Fibroblast of skin of back (primary cell): ENCODE measurements at regions not wholly inside any gene's neighbourhood (a gene's known extent, or its start where the extent isn't known, plus 50 kb on each side); places are given as distances from the start of the nearest gene placed in this dataset.
A peak's percentile ranks its signal among the peaks of the same experiment; 100 is the strongest.

Experiments
- DNase-seq: peaks from one replicate; pipeline ENCODE4 v3.0.0-alpha.2; 2013

DNA sequence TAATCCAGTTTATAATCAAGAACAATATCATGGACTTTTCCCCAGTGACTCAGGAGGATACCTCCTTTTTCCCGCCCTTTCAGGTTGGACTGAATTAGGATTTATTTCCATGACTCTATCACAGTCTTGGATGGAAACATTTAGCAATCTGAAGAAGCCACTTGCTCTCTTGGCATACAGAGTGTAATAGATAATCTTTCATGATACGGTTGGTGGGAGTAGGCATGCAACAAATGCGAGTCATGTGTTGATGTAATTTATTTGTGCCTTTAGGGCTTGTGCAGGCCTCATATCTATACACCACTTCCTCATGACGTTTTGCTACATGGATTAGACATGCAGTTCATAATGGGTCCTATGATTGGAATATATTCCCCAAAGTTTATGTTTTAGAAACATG lies 54.2 kb upstream of the MCTP2 start:
- DNase-seq, result peak; percentile 27

DNA sequence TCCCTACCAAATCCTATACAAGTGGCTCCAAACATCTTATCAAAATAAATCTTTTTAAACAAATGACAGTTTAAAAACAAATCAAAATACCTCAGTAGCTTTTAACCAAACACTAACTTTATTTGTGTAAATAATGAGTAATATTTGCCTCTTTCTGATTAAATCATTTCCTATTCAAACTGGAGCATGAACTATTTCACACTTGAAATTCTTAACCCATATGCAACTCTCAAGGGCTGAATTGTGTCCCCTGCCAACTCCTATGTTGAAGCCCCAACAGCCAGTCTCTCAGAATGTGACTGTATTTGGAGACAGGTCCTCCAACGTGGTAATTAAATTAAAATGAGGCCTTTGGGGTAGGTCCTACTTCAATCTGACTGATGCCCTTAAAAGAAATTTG lies 55.9 kb upstream of the MCTP2 start:
- DNase-seq, result no peak

DNA sequence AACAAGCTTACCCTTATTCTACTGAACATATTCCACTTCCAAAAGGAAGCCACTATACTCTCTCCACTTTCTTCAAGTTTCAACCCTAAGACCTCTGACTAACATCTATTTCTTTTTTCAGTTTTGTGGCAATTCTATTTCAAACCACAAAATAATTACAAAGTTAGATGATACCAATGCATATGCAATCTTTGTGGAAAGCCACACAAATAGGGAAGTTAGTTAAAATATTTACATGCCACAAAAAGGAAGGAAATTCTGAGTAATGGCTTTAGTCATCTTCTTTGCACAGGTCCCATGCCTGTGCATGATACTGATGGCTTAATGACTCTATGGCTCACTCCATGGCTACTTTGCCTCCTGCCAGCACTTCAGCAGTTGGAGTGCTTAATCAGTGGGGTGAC lies 57.0 kb upstream of the MCTP2 start:
- DNase-seq, result peak; percentile 55

DNA sequence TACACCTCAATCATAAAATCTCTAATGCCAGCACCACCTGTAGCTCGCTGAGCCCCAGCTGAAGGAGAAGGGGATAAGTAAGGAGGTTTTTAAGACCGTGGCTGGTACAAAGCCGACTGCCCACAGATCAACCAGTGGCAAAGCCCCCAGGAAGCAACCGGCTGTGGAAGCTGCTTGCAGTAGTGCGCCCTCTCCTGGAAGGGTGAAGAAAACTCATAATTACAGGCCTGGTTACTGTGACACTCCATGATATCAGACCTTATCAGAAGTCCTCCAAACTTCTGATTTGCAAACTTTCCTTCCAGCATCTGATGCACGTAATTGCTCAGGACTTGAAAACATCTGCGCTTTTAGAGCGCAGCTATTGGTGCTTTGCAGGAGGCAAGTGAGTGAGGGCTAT lies 63.1 kb upstream of the MCTP2 start:
- DNase-seq, result no peak

DNA sequence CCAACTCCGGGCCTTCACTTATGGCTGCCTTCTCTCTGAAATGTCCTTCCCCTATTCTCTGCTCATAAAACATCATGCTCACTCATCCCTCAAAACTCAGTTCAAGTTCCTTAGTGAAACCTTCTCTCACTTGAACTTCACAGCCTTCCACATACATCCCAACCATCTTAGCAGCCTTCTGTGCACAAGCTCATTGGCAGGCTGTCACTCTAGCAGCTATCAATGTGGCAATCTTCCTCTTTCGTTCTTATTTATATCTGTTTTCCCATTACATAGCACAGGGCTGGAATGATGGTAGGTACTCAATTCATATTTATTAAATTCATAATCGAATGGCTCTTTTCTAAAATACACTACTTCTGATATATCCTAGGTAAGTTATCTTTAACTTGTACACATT lies 66.4 kb upstream of the MCTP2 start:
- DNase-seq, result no peak

DNA sequence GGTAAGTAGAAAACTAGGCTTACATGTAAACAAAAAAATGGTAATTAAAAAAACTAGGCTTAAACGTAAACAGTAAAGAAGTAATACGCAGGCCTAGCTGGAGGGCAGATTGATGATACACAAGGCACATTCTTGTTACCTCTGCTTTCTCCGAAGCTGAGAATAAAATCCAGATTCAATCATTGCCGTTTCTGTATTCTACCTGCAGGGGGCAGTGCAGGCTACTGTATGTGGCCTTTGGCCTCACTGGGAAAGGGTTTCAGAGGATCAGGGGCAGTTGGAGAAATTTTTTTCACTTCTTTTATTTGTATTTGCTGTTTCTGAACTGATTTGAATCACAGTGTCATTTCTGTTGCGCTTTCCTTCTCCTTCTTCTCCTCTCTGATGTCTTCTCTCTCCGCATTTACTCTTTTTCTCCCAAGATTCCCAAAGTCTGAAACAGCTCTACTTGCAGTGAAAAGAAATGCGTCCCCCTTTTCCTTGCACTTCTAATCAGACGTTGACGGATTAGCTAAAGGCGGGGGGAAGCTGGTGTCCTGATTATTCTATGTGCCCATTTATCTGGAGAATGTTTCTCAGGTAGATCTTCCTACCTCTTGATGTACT lies 67.1 kb upstream of the MCTP2 start:
- peak; percentile 56 for DNase-seq

DNA sequence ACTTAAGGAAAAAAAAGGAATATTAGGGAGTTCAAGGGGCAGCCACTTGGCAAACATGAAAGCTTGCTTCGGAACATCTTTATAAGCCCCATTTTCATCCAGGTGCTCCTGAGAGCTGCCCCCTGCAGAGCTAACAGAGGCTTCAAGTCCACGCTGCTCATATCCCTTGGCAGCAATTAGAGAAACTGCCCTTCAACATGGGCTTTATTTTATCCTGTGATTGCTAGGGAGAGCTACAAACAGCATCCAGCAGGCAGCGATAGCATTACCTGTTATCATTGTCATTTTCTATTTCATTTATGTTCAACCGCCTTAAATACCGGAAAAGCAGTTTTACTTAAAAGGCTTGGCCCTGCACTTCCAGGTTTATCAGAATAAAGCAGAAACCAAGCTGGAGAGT lies 68.4 kb upstream of the MCTP2 start:
- no peak for DNase-seq

DNA sequence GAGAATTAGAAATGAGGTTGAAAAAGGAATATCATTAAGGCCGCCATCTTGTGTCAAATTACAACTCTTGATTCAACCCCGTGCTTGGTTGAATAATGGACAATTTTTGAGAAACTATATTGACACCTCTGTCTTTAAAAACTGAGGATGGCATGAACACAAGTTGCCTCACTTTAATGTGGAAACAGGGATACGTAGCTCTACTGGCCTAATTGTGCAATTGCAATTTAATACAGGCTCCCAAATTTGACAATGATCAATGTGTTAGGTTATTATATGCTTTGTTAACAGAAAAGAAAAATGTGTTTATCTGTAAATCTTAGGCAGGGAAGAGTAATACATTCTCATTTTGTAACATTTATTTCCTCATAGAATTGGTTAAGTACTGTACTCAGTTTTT lies 77.1 kb upstream of the MCTP2 start:
- DNase-seq, result no peak

DNA sequence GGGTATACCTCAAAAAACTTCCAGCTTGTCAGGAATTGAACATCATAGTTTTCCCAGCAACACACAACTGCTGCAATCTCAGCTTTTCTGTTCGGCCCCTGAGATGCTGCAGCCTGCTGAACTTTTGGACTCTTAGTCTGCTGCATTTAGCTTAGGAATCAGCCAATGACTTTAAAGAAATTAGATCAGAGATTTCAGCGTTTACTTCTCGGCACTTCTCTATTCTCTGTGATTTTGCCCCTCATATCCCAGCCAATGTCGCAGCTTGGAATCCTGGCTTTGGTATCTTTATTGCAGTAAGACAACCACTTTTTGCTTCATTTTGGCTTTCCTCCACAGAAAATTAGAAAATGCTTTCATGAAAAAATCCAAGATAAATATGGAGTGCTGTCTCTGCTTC lies 86.3 kb upstream of the MCTP2 start:
- DNase-seq, result no peak

DNA sequence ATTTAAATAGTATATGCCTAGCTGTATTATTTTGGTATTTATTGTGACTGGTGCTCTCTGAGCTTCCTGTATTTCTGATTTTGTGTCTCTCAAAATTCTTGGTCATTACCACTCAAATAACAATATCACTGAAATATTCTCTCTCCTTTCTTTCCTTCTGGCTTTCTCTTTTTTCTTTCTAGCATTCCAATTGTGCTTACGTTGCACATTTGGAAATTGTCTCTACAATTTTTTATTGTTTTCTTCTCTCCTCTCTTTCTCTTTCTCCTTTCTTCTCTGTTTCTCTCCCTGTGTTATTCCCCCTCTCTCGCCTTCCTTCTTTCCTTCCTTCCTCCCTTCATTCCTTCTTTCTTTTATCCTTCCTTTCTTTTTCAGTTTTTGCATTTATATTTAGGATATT lies 89.6 kb upstream of the MCTP2 start:
- no peak for DNase-seq

DNA sequence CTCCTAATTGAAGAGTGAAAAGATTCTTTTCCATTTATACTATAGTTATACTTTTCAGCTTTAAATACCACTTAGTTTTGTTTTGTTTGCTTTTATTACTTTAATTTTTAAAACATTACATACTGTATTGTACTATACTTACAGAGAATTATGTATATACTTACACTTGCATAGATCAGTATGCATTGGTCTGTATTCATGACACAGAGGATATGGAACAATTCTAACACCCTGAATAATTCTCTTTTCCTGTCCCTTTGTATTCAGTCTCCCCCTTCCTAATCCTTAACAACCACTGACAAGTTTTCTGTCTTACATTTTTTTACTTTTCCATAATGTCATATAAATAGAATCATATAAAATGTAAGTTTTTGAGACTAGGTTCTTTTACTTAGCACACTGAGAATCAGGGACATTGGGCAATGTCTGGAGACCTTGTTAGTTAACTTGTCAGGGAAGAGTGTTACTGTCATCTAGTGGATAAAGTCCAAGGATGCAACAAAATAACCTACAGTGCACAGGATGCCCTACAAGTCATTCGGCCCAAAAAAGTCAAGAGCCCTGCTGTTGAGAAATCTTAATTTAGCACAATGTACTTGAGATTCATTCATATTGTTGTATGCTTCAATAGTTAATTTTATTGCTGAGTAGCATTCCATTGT lies 95.7 kb upstream of the MCTP2 start:
- peak; percentile 11 for DNase-seq

DNA sequence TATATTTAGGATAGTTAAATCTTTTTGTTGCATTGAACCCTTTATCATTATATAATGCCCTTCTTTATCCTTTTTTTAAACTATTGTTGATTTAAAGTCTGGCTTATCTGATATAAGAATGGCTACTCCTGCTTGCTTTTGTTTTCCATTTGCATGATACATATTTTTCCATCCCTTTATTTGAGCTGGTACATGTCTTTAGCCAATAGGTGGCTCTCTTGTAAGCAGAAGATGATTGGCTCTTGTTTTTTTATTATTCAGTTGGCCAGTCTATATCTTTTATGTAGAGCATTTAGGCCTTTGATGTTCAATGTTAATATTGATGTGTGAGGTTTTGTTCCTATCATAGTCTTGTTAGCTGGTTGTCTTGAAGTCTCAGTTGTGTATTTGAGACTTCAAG lies 99.5 kb upstream of the MCTP2 start:
- no peak for DNase-seq

DNA sequence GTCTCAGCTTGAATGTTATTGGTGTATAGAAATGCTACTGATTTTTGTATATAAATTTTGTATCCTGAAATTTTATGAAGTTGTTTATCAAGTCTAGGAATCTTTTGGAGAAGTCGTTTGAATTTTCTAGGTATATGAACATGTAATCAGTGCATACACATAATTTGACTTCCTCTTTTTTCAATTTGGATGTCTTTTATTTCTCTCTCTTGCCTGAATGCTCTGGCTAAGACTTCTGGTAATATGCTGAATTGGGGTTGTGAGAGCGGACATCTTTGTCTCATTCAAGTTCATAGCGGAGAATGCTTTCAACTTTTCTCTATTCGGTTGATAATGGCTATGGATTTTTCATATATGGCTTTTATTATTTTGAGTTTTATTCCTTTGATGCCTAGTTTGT lies 100.9 kb upstream of the MCTP2 start:
- DNase-seq, result no peak

DNA sequence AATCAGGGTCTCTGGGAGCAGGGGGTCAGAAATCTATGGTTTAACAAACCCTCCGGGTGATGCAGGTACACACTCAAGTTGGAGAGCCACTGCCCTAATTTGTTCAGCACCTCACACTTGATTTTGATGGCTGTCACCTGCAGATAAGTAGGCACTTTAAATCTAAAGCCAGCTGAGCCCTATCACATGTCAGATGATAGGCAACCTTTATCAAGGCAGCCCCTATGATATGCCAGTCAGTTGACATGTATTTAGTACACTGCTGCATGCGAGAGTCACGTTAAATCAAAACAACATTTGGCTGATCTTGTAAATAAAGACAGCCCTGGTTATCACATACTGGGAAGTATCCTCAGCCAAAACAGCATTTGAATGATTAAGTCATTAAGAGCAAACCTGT lies 104.4 kb upstream of the MCTP2 start:
- DNase-seq, result no peak

DNA sequence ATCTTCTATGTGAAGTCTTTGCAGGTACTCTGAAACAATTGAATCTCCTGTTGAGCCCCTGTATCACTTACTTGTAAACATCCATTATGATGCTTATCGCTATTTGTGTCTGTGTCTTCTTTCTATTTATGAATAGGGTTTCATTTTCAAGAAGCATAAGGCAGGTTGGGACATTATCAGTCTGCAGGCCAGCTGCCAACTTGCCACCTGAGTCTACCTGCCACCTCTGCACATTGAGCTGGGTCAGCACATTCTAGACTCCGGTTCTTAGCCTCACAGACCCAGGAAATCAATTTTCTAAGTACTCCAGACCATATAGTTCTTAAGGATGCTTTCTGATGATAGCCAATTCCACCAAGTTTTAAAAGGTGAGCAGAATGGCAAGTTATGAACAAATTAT lies 105.7 kb upstream of the MCTP2 start:
- DNase-seq, result no peak

DNA sequence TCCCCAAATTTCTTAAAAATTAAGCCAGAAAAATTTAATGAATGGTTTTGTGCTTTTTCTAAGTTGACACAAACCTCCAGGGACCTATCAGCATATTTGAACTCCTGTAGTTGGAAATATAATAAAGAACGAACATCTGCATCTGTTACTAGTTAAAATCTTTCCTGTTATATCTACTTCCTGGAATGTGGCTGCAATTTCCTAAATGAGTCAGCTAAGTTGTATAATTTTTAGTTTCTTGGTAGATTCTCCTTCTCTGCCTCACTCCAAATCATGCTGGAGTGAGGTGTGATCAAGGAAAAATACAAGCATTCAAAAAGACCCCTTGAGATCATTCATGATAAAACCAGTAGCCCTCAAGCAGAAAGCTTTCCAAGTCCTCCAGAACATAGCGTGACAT lies 106.2 kb upstream of the MCTP2 start:
- peak; percentile 31 for DNase-seq

DNA sequence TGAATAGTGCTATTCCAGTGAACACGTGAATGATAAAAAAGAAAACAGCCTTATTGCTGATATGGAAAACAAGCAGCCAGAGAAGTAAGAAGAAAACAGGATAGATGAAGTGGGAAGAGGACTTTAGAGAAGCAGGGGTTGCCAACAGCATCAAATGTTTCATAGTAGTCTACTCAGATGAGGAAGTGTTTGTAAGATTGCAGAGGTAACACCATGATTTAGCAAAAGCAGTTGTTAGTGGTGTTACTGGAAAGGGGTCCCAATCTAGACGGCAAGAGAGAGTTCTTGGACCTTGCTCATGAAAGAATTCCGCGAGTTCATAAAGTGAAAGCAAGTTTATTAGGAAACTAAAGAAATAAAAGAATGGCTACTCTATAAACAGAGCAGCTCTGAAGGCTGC lies 108.8 kb upstream of the MCTP2 start:
- DNase-seq, result no peak

DNA sequence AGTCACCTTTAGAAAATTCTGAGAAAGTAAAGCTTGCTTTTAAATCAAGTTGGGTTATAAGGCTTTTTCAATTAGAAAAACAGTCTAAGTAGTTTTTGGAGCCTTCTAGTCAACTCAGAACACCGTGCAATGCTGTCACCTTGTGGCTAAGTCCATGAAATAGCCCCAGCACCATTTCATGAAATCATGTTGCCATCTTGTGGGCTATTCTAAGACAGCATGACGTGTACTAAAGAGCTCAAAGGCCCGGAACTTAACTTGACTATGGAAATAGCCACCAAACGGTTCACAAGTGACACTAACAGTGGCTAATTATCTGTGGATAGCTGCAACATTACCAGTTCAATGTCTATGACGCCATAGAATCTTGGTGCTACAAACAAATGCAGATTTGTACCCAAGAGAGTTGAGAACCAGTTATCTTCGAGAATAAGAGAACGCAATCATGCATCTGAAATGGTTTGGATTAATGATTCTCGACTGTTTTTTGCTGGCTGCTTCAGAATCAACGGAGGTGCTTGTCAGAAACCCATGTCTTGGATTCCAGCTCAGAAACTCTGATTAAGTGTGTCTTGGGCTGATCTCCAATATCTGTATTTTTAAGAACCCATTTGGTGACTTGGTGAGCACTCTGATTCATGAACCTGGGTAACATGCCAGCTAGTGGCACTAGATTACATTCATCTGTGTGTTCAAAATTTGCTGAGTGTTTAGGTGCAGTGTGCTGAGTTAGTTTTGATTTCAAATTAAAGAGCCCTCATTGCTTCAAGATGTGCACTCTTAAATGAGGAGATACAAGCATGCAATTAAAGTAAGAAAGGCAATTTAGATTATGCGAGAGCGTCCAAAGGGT lies 111.2 kb upstream of the MCTP2 start:
- DNase-seq, result peak; percentile 84

DNA sequence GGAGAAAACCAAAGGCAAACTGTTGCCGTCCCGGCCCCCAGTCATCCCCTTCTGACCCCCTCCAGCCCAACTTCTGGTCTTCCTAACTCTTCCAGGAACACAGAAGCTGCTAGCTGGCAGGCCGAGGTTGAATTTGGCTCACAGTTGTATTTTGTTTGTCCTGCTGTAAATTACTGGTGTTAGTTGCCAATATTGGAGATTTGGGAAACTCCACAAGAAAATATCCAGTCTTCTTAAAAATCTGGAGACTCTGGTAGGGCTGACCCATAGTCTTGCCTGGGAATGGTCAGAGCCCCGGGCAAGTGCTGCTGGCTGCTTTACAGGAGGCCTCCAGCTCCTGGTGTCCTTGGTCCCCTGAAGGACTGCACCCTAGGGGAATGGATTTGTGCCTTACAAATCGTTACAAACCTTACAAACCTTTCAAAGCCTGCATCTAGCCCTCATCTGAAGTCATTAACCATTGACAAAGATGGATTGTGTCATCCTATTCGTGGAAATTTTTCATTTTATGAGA lies 112.0 kb upstream of the MCTP2 start:
- no peak for DNase-seq

DNA sequence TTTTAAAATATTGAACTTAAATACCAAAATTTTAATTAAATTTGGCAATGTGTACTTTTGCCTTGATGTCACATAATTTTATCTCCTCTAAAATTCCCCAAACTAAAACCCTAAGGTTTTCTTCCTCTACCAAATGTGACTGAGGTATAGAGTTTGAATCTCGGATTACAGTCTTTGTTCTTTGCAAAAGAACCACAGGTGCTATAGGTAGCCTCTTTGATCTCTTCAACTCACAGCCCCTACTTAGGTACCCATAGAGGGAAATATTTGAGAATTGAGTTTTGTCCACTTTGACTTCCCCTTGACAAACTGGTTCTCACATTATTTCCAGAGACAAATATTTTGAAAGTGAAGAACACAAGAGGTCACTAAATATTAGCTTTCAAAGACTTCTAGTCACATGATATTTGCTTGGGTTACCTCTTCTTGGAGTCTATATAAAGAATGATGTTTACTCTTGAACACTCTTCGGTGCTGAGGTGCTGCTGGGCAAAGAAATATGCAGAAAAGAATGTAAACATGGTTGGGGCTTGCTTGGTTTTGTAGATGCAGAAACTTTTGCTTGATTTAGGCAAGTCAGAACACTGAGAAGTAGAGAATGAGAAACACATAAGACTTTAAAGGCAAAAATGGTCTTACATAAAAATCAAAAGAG lies 120.8 kb upstream of the MCTP2 start:
- no peak for DNase-seq

DNA sequence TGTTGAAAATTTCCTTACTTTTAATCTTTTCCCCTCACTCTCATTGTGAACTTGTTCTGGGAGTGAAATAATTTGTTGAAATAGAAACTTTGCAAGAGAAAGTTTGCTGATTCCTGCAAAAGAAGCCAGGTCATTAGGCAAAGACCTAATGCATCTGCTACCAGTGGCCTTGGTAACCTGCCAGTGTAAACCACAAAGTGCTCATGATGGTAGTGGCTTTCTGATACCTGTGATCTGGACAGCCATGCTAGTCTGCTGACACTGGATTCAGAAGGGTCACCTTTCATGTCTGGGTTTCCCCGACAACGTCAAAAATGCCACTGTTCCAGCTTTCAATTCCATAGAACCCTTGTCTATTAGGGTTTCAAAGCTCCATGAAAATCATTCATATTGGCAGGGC lies 123.7 kb upstream of the MCTP2 start:
- DNase-seq, result no peak

DNA sequence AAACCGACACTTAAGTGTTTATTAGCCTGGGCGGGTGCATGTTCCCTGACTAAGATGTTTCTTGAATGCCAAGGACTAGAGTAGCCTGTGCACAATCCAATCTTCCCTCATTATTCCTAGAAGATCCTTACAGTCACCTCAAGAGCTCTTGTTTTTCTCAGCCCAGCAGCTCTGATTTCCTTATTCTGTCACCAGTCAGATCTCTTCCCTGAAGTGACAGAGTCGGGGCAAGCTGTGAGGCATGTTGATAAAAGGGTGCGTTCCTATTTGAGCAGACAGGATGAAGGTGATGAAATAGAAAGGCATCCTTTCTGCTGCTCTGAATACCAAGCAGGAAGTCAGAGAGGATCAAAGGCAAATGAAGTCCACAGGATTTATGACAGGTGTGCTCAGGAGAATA lies 125.6 kb upstream of the MCTP2 start:
- no peak for DNase-seq

DNA sequence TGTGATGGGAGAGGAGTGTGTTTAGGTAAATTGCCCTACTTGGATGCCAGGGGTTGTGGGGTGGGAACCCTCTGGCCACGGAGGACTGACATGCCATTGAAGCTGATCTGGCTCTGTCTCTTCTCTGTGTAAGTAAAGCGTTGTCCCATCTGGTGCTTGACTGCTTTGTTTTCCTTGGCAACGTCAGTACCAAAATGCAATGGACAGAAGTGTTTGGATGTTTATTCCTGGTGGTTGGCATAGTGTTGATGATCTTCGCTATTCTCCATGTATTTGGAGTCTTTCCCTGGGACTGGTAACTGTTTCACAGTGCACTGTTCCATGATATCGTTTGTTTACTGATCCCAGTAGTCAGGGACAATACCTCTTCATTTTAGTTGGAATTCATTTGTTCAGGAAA lies 130.5 kb upstream of the MCTP2 start:
- no peak for DNase-seq
